SK-N-SH (cell line): ENCODE measurements at regions not wholly inside any gene's neighbourhood (a gene's known extent, or its start where the extent isn't known, plus 50 kb on each side); places are given as distances from the start of the nearest gene placed in this dataset.

Source experiments
- CTCF ChIP-seq: fragments of 200-600 bp; sonication (generic); IDR thresholded peaks from 2 replicates; pipeline ENCODE4 v1.6.1; 2017; ENCODE audit warnings: antibody characterized with exemption, mild to moderate bottlenecking, moderate library complexity
- EP300 ChIP-seq, 2 experiments: IDR thresholded peaks; 2 replicates each; pipeline versions ENCODE4 v1.4.0 to v1.6.1; 2012; ENCODE audit warnings: borderline replicate concordance in 1 of 2, low read depth in 1 of 2, low read length in 1 of 2
- EZH2phosphoT487 ChIP-seq: fragments of 200-600 bp; sonication (generic); IDR thresholded peaks from 2 replicates; pipeline ENCODE4 v1.6.1; 2017; ENCODE audit warnings: low read depth, mixed run types, mild to moderate bottlenecking, antibody characterized with exemption, moderate library complexity, borderline replicate concordance
- FOXM1 ChIP-seq: IDR thresholded peaks from 2 replicates; pipeline ENCODE4 v1.4.0; 2012; ENCODE audit warnings: low read depth, mild to moderate bottlenecking
- MAX ChIP-seq: IDR thresholded peaks from 2 replicates; pipeline ENCODE4 v1.4.0; 2012; ENCODE audit warnings: low read depth
- POLR2AphosphoS5 ChIP-seq: IDR thresholded peaks from 2 replicates; pipeline ENCODE4 v1.6.1; 2012; ENCODE audit warnings: low read depth, low read length
- RAD21 ChIP-seq: IDR thresholded peaks from 2 replicates; pipeline ENCODE4 v1.6.1; 2012; ENCODE audit warnings: mild to moderate bottlenecking, low read length
- REST ChIP-seq: IDR thresholded peaks from 2 replicates; pipeline ENCODE4 v1.6.1; 2012; ENCODE audit warnings: mild to moderate bottlenecking, low read depth, low read length, moderate library complexity
- RFX5 ChIP-seq: IDR thresholded peaks from 2 replicates; pipeline ENCODE4 v1.6.1; 2012; ENCODE audit warnings: mild to moderate bottlenecking, improper control_type of control experiment, low read length
- SMC3 ChIP-seq: IDR thresholded peaks from 2 replicates; pipeline ENCODE4 v1.6.1; 2012; ENCODE audit warnings: low read depth, low read length, improper control_type of control experiment
- TAF1 ChIP-seq: IDR thresholded peaks from 2 replicates; pipeline ENCODE4 v1.6.1; 2012; ENCODE audit warnings: low read depth, mild to moderate bottlenecking, low read length, moderate library complexity, borderline replicate concordance
- TEAD4 ChIP-seq: IDR thresholded peaks from 2 replicates; pipeline ENCODE4 v1.4.0; 2012; ENCODE audit warnings: mild to moderate bottlenecking, borderline replicate concordance; ENCODE audit not compliant: insufficient read depth
- TF ChIP-seq, protein P1 (sequence below): IDR thresholded peaks from 2 replicates; pipeline ENCODE4 v1.4.0; 2012; ENCODE audit warnings: low read depth, borderline replicate concordance
- TF ChIP-seq, protein P2 (sequence below): IDR thresholded peaks from 2 replicates; pipeline ENCODE4 v1.4.0; 2012; ENCODE audit warnings: low read depth, borderline replicate concordance

GRCh38 chr12:67572492-67572891 lies 76.1 kb upstream of the DYRK2 start:
- TF ChIP-seq CTCF, result no peak
- TF ChIP-seq TAF1, result no peak
- TF ChIP-seq REST, result no peak
- TF ChIP-seq EP300 (IDR thresholded peaks at IDR 0.05; ENCODE audit: borderline replicate concordance in 1 of 2, low read depth in 1 of 2, low read length in 1 of 2), result no peak
- TF ChIP-seq FOXM1, result no peak
- TF ChIP-seq, protein P1, sequence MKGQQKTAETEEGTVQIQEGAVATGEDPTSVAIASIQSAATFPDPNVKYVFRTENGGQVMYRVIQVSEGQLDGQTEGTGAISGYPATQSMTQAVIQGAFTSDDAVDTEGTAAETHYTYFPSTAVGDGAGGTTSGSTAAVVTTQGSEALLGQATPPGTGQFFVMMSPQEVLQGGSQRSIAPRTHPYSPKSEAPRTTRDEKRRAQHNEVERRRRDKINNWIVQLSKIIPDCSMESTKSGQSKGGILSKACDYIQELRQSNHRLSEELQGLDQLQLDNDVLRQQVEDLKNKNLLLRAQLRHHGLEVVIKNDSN, result no peak
- TF ChIP-seq POLR2AphosphoS5, result no peak
- no peak for TF ChIP-seq RFX5
- TF ChIP-seq MAX, result no peak
- TF ChIP-seq SMC3, result no peak
- TF ChIP-seq, protein P2, sequence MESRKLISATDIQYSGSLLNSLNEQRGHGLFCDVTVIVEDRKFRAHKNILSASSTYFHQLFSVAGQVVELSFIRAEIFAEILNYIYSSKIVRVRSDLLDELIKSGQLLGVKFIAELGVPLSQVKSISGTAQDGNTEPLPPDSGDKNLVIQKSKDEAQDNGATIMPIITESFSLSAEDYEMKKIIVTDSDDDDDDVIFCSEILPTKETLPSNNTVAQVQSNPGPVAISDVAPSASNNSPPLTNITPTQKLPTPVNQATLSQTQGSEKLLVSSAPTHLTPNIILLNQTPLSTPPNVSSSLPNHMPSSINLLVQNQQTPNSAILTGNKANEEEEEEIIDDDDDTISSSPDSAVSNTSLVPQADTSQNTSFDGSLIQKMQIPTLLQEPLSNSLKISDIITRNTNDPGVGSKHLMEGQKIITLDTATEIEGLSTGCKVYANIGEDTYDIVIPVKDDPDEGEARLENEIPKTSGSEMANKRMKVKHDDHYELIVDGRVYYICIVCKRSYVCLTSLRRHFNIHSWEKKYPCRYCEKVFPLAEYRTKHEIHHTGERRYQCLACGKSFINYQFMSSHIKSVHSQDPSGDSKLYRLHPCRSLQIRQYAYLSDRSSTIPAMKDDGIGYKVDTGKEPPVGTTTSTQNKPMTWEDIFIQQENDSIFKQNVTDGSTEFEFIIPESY, result no peak
- TF ChIP-seq EZH2phosphoT487, result no peak
- TF ChIP-seq RAD21, result no peak
- no peak for TF ChIP-seq TEAD4
